H9 (cell line): ENCODE measurements at regions not wholly inside any gene's neighbourhood (a gene's known extent, or its start where the extent isn't known, plus 50 kb on each side); places are given as distances from the start of the nearest gene placed in this dataset.

Source experiments
- DNase-seq: peaks from one replicate; pipeline ENCODE4 v3.0.0-alpha.2; 2017
- H2AFZ ChIP-seq: one replicate; pipeline ENCODE4 v1.6.1; 2013; ENCODE audit warnings: mild to moderate bottlenecking, low read length, control low read depth, moderate library complexity
- H2AK5ac ChIP-seq: 2 replicates; pipeline ENCODE4 v1.6.1; 2013; ENCODE audit warnings: low read length, control low read depth, mixed read lengths; ENCODE audit not compliant: insufficient read length
- H2BK120ac ChIP-seq: one replicate; pipeline ENCODE4 v1.6.1; 2013; ENCODE audit warnings: low read depth, mild to moderate bottlenecking, low read length, control low read depth, inconsistent platforms; ENCODE audit not compliant: poor library complexity, severe bottlenecking
- H2BK12ac ChIP-seq: 2 replicates; pipeline ENCODE4 v1.6.1; 2013; ENCODE audit warnings: low read length, control low read depth, mixed read lengths, low read depth; ENCODE audit not compliant: insufficient read length
- H2BK15ac ChIP-seq: 2 replicates; pipeline ENCODE4 v1.6.1; 2013; ENCODE audit warnings: low read depth, low read length, control low read depth
- H2BK20ac ChIP-seq: one replicate; pipeline ENCODE4 v1.6.1; 2013; ENCODE audit warnings: low read depth, mild to moderate bottlenecking, low read length, control low read depth, inconsistent platforms; ENCODE audit not compliant: poor library complexity, severe bottlenecking
- H2BK5ac ChIP-seq: 2 replicates; pipeline ENCODE4 v1.6.1; 2013; ENCODE audit warnings: low read length, control low read depth, mixed read lengths; ENCODE audit not compliant: insufficient read length
- H3K14ac ChIP-seq: 2 replicates; pipeline ENCODE4 v1.6.1; 2013; ENCODE audit warnings: low read length, control low read depth; ENCODE audit not compliant: insufficient read depth
- H3K18ac ChIP-seq: 2 replicates; pipeline ENCODE4 v1.6.1; 2013; ENCODE audit warnings: low read depth, mild to moderate bottlenecking, mixed read lengths, low read length, control low read depth; ENCODE audit not compliant: insufficient read length
- H3K23ac ChIP-seq: 2 replicates; pipeline ENCODE4 v1.6.1; 2013; ENCODE audit warnings: low read length, control low read depth, mixed read lengths, low read depth; ENCODE audit not compliant: insufficient read length
- H3K23me2 ChIP-seq: 2 replicates; pipeline ENCODE4 v1.6.1; 2013; ENCODE audit warnings: low read depth, mild to moderate bottlenecking, mixed read lengths, low read length, control low read depth; ENCODE audit not compliant: insufficient read length, poor library complexity, severe bottlenecking
- H3K27ac ChIP-seq: 2 replicates; pipeline ENCODE4 v1.5.1; 2013; ENCODE audit warnings: low read length, control low read depth, mixed read lengths, low read depth; ENCODE audit not compliant: insufficient read length
- H3K27me3 ChIP-seq: 2 replicates; pipeline ENCODE4 v1.6.1; 2013; ENCODE audit warnings: low read length, control low read depth, inconsistent platforms; ENCODE audit not compliant: insufficient read depth
- H3K4ac ChIP-seq: 2 replicates; pipeline ENCODE4 v1.6.1; 2013; ENCODE audit warnings: low read depth, mild to moderate bottlenecking, control low read depth, inconsistent platforms, low read length, moderate library complexity
- H3K4me1 ChIP-seq: 2 replicates; pipeline ENCODE4 v1.6.1; 2013; ENCODE audit warnings: low read length, control low read depth, inconsistent platforms; ENCODE audit not compliant: insufficient read depth
- H3K4me2 ChIP-seq: 2 replicates; pipeline ENCODE4 v1.6.1; 2013; ENCODE audit warnings: low read length, control low read depth, mixed read lengths; ENCODE audit not compliant: insufficient read length, insufficient read depth
- H3K56ac ChIP-seq: 2 replicates; pipeline ENCODE4 v1.6.1; 2013; ENCODE audit warnings: low read depth, mild to moderate bottlenecking, mixed read lengths, low read length, control low read depth; ENCODE audit not compliant: insufficient read length
- H3K79me1 ChIP-seq: 2 replicates; pipeline ENCODE4 v1.6.1; 2013; ENCODE audit warnings: low read depth, mild to moderate bottlenecking, moderate library complexity, low read length, control low read depth, inconsistent platforms; ENCODE audit not compliant: insufficient read depth, poor library complexity, severe bottlenecking
- H3K79me2 ChIP-seq: 2 replicates; pipeline ENCODE4 v1.6.1; 2013; ENCODE audit warnings: low read length, control low read depth, inconsistent platforms; ENCODE audit not compliant: insufficient read depth
- H3K9ac ChIP-seq: 2 replicates; pipeline ENCODE4 v1.6.1; 2013; ENCODE audit warnings: low read length, control low read depth, mixed read lengths; ENCODE audit not compliant: insufficient read length; ENCODE audit errors: extremely low read depth
- H3K9me3 ChIP-seq: one replicate; pipeline ENCODE4 v1.6.1; 2013; ENCODE audit warnings: low read depth, low read length, inconsistent platforms; ENCODE audit not compliant: control insufficient read depth
- H3T11ph ChIP-seq: one replicate; pipeline ENCODE4 v1.6.1; 2013; ENCODE audit warnings: mild to moderate bottlenecking, low read length, control low read depth, inconsistent platforms
- H4K20me1 ChIP-seq: one replicate; pipeline ENCODE4 v1.6.1; 2013; ENCODE audit not compliant: control insufficient read depth, insufficient read length, insufficient read depth
- H4K5ac ChIP-seq: 2 replicates; pipeline ENCODE4 v1.6.1; 2013; ENCODE audit warnings: low read depth, mild to moderate bottlenecking, mixed read lengths, low read length, control low read depth; ENCODE audit not compliant: insufficient read length
- H4K8ac ChIP-seq: replicated peaks from 2 replicates; pipeline ENCODE4 v1.6.1; 2013; ENCODE audit warnings: low read length, control low read depth, mixed read lengths, low read depth; ENCODE audit not compliant: insufficient read length
- H4K91ac ChIP-seq: 2 replicates; pipeline ENCODE4 v1.6.1; 2013; ENCODE audit warnings: low read depth, mild to moderate bottlenecking, moderate library complexity, mixed read lengths, low read length, control low read depth; ENCODE audit not compliant: insufficient read length
- H3K27ac Mint-ChIP-seq, 3 experiments: 2 replicates in 2 of 3; 3 replicates in 1 of 3; pipeline ENCODE4 v1.8.0; 2020 to 2021; ENCODE audit warnings: mixed read lengths in 3 of 3, mild to moderate bottlenecking in 1 of 3, moderate library complexity in 1 of 3
- H3K27me3 Mint-ChIP-seq: 2 replicates; pipeline ENCODE4 v1.8.0; 2021; ENCODE audit warnings: low read depth, mild to moderate bottlenecking, moderate library complexity, mixed read lengths
- H3K36me3 Mint-ChIP-seq, 3 experiments: 2 replicates in 2 of 3; 3 replicates in 1 of 3; pipeline ENCODE4 v1.8.0; 2020 to 2021; ENCODE audit warnings: low read depth in 3 of 3, mixed read lengths in 3 of 3; ENCODE audit not compliant: insufficient read depth in 1 of 3
- H3K4me1 Mint-ChIP-seq, 2 experiments: 2 replicates each; pipeline ENCODE4 v1.8.0; 2020; ENCODE audit warnings: mixed read lengths in 2 of 2
- H3K4me3 Mint-ChIP-seq, 2 experiments: 2 replicates in 1 of 2; 3 replicates in 1 of 2; pipeline ENCODE4 v1.8.0; 2020 to 2021; ENCODE audit warnings: mild to moderate bottlenecking in 2 of 2, mixed read lengths in 2 of 2, moderate library complexity in 1 of 2
- H3K9me3 Mint-ChIP-seq, 2 experiments: 2 replicates in 1 of 2; 3 replicates in 1 of 2; pipeline ENCODE4 v1.8.0; 2020; ENCODE audit warnings: mild to moderate bottlenecking in 2 of 2, mixed read lengths in 2 of 2, moderate library complexity in 1 of 2
- WGBS: extraction: QIAGEN DNeasy Blood & Tissue Kit; methylation state at CpG from one replicate; pipeline ENCODE4 v1.1.7; 2013; ENCODE audit warnings: missing lambda C conversion rate, low lambda C conversion rate, mixed read lengths; ENCODE audit not compliant: insufficient read length; ENCODE audit errors: extremely low coverage; 5-methylcytosine and 5-hydroxymethylcytosine counted together
- TF ChIP-seq, protein P1 (sequence below): fragments of 200-600 bp; sonication (generic); conservative IDR thresholded peaks from 3 replicates; pipeline ENCODE4 v1.8.0; 2021; ENCODE audit warnings: antibody characterized with exemption, mild to moderate bottlenecking

DNA sequence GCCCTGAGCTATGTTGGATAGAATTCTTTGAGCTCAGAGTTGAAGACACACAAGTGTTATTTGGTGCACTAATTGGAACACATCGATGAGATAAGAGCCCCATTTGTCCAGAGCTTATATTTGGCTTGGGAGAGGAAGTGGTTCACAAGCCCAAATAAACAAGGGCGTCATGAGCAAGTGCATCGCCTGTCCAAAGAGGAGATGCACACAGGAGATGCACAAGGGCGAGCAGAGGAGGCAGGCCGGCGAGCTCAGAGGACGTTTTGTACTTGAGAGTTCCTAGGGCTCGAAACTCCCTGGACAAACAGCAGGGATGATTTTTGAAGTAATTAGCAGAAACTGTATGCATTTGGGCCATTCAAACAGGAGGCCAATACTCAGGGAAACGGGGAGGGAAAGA is 212.8 kb upstream of the IRX1 start:
- DNase-seq, result no peak
- Histone ChIP-seq H2AFZ (no peak overlapping the region), H3K14ac (no peak overlapping the region), H4K20me1 (no peaks in the 10 kb centered on the region), H2BK12ac (no peak overlapping the region), H3K23me2 (no peaks in the 10 kb centered on the region), H2BK5ac (no peak overlapping the region), H3K4me2 (no peak overlapping the region), H3K56ac (no peak overlapping the region), H3K79me1 (no peaks in the 10 kb centered on the region), H2BK20ac (no peak overlapping the region), H4K91ac (no peak overlapping the region), H2AK5ac (no peak overlapping the region), H3K9ac (no peak overlapping the region), H3K79me2 (no peaks in the 10 kb centered on the region), H3K9me3 (no peaks in the 10 kb centered on the region), H3T11ph (no peak overlapping the region), H3K4ac (no peak overlapping the region), H4K8ac (no peak overlapping the region), H4K5ac (no peak overlapping the region), H3K27me3 (no peaks in the 10 kb centered on the region), H3K23ac (no peak overlapping the region), H3K18ac (no peak overlapping the region), H3K27ac (no peak overlapping the region), H2BK15ac (no peak overlapping the region), H3K4me1 (no peaks in the 10 kb centered on the region), H2BK120ac (no peak overlapping the region)
- H3K27ac Mint-ChIP-seq, result no peak overlapping the region
- WGBS, result no CpG with 5 or more reads among the region's 9 CpGs
- no peaks in the 10 kb centered on the region for H3K9me3 Mint-ChIP-seq
- no peaks in the 10 kb centered on the region for H3K4me1 Mint-ChIP-seq
- H3K4me3 Mint-ChIP-seq, result no peak overlapping the region
- TF ChIP-seq, protein P1, sequence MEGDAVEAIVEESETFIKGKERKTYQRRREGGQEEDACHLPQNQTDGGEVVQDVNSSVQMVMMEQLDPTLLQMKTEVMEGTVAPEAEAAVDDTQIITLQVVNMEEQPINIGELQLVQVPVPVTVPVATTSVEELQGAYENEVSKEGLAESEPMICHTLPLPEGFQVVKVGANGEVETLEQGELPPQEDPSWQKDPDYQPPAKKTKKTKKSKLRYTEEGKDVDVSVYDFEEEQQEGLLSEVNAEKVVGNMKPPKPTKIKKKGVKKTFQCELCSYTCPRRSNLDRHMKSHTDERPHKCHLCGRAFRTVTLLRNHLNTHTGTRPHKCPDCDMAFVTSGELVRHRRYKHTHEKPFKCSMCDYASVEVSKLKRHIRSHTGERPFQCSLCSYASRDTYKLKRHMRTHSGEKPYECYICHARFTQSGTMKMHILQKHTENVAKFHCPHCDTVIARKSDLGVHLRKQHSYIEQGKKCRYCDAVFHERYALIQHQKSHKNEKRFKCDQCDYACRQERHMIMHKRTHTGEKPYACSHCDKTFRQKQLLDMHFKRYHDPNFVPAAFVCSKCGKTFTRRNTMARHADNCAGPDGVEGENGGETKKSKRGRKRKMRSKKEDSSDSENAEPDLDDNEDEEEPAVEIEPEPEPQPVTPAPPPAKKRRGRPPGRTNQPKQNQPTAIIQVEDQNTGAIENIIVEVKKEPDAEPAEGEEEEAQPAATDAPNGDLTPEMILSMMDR, result no peak
- H3K36me3 Mint-ChIP-seq, result no peaks in the 10 kb centered on the region
- peaks cover 8% of the 10 kb centered on the region; the same call in 1 of the 2 replicates for H3K27me3 Mint-ChIP-seq
